Breast epithelium (tissue), 3 donors: ENCODE measurements at regions not wholly inside any gene's neighbourhood (a gene's known extent, or its start where the extent isn't known, plus 50 kb on each side); places are given as distances from the start of the nearest gene placed in this dataset.

Experiments used
- POLR2A ChIP-seq: fragments of 450-650 bp; IDR thresholded peaks from one replicate; pipeline ENCODE4 v1.6.1; 2016; ENCODE audit warnings: antibody characterized with exemption, mild to moderate bottlenecking, moderate library complexity
- POLR2AphosphoS5 ChIP-seq, 3 donors: sonication (generic); formaldehyde crosslinking; IDR thresholded peaks; one replicate each; pipeline ENCODE4 v1.6.1; 2017; ENCODE audit warnings: antibody characterized with exemption in 3 of 3
- TF ChIP-seq, protein P1 (sequence below), 3 donors: fragments of 450-650 bp; IDR thresholded peaks; one replicate each; pipeline ENCODE4 v1.5.1; 2016 to 2017; ENCODE audit warnings: antibody characterized with exemption in 3 of 3, mild to moderate bottlenecking in 3 of 3, moderate library complexity in 3 of 3

- TF ChIP-seq POLR2A (no peak), POLR2AphosphoS5 (IDR thresholded peaks at IDR 0.05) (no peak)
- TF ChIP-seq, protein P1, sequence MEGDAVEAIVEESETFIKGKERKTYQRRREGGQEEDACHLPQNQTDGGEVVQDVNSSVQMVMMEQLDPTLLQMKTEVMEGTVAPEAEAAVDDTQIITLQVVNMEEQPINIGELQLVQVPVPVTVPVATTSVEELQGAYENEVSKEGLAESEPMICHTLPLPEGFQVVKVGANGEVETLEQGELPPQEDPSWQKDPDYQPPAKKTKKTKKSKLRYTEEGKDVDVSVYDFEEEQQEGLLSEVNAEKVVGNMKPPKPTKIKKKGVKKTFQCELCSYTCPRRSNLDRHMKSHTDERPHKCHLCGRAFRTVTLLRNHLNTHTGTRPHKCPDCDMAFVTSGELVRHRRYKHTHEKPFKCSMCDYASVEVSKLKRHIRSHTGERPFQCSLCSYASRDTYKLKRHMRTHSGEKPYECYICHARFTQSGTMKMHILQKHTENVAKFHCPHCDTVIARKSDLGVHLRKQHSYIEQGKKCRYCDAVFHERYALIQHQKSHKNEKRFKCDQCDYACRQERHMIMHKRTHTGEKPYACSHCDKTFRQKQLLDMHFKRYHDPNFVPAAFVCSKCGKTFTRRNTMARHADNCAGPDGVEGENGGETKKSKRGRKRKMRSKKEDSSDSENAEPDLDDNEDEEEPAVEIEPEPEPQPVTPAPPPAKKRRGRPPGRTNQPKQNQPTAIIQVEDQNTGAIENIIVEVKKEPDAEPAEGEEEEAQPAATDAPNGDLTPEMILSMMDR (IDR thresholded peaks at IDR 0.05), result no peak
These were observed 393.7 kb downstream of the CDK5RAP2 start for GRCh38 chr9:120186276-120186675.
